ENCODE measurements at regions not wholly inside any gene's neighbourhood (a gene's known extent, or its start where the extent isn't known, plus 50 kb on each side); places are given as distances from the start of the nearest gene placed in this dataset.

GRCh38 chr2:57373530-57373929 is 673.1 kb upstream of the VRK2 start:
- H3K27ac ChIP-seq (ENCODE audit: insufficient read depth, low read depth, low read length), result peak overlapping the region; percentile 81
- CTCF ChIA-PET, result no interaction called here
- peak; percentile 83 for DNase-seq (ENCODE audit: low read depth, low spot score)
- H3K9me1 ChIP-seq (replicated peaks; ENCODE audit: control insufficient read depth, extremely low read depth, insufficient read depth, low read length), result no peaks in the 10 kb centered on the region
- dilution Hi-C loops (cut with MboI; ENCODE audit: extremely low pct_ligation_motif_present, low sequenced_read_pairs) (no loop called here), intact Hi-C loops (cut with micrococcal nuclease) (loop anchor here (1.0 kb wide), 1 partner anchor 193 kb away; no protein-coding TSS in a partner anchor)
- BruUV-seq (replicated peaks), result no TSS peak
- H3K27me3 ChIP-seq (ENCODE audit: control insufficient read depth in 2 of 2, insufficient read depth in 2 of 2, low read length in 2 of 2), result no peaks in the 10 kb centered on the region
- H3K4me2 ChIP-seq (ENCODE audit: insufficient read depth, low read length), result peak overlapping the region; percentile 25
- peak overlapping the region; percentile 33 for H3K9ac ChIP-seq (replicated peaks; ENCODE audit: extremely low read depth, insufficient read depth, low read length)
- peak overlapping the region; percentile 54 for H2AFZ ChIP-seq (ENCODE audit: low read depth, low read length)
- H3K79me2 ChIP-seq (ENCODE audit: control insufficient read depth, insufficient read depth, low read length), result no peaks in the 10 kb centered on the region
- FAIRE-seq, result no peak
- TF ChIP-seq POLR2AphosphoS5 (IDR thresholded peaks at IDR 0.05; ENCODE audit: insufficient read depth, low read depth, low read length) (peak; percentile 35), GATA2 (IDR thresholded peaks at IDR 0.05; ENCODE audit: insufficient read depth, insufficient read length, low read depth, low read length) (peak; percentile 60), MYC (IDR thresholded peaks at IDR 0.05; ENCODE audit: low read depth, low read length) (no peak), POLR2A (IDR thresholded peaks at IDR 0.05; ENCODE audit: low read depth, low read length) (no peak), JUN (IDR thresholded peaks at IDR 0.05; ENCODE audit: borderline replicate concordance, insufficient read depth, insufficient read length, low read depth) (peak; percentile 89), FOS (IDR thresholded peaks at IDR 0.05; ENCODE audit: borderline replicate concordance, insufficient read depth, low read length) (peak; percentile 91), EZH2 (IDR thresholded peaks at IDR 0.05; ENCODE audit: borderline replicate concordance, low read depth, low read length, severe bottlenecking) (no peak)
- TF ChIP-seq, protein P1, sequence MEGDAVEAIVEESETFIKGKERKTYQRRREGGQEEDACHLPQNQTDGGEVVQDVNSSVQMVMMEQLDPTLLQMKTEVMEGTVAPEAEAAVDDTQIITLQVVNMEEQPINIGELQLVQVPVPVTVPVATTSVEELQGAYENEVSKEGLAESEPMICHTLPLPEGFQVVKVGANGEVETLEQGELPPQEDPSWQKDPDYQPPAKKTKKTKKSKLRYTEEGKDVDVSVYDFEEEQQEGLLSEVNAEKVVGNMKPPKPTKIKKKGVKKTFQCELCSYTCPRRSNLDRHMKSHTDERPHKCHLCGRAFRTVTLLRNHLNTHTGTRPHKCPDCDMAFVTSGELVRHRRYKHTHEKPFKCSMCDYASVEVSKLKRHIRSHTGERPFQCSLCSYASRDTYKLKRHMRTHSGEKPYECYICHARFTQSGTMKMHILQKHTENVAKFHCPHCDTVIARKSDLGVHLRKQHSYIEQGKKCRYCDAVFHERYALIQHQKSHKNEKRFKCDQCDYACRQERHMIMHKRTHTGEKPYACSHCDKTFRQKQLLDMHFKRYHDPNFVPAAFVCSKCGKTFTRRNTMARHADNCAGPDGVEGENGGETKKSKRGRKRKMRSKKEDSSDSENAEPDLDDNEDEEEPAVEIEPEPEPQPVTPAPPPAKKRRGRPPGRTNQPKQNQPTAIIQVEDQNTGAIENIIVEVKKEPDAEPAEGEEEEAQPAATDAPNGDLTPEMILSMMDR (IDR thresholded peaks at IDR 0.05; ENCODE audit: extremely low read depth in 1 of 2, insufficient read depth in 1 of 2, low read depth in 1 of 2, low read length in 2 of 2), result no peak
- TF ChIP-seq, protein P2, sequence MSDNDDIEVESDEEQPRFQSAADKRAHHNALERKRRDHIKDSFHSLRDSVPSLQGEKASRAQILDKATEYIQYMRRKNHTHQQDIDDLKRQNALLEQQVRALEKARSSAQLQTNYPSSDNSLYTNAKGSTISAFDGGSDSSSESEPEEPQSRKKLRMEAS (IDR thresholded peaks at IDR 0.05; ENCODE audit: insufficient read depth, insufficient read length), result no peak
- POLR2A ChIA-PET, result no interaction called here
- peaks cover 17% of the 10 kb centered on the region for H3K4me1 ChIP-seq (ENCODE audit: control insufficient read depth, extremely low read depth, insufficient read depth, low read length)
- H3K4me3 ChIP-seq (replicated peaks in 1 of 3; ENCODE audit: insufficient read depth in 1 of 3, low read depth in 1 of 3, low read length in 3 of 3), result no peak overlapping the region
- H3K36me3 ChIP-seq (ENCODE audit: control insufficient read depth in 2 of 2, extremely low read depth in 1 of 2, insufficient read depth in 2 of 2, low read length in 2 of 2), result no peaks in the 10 kb centered on the region
- no peaks in the 10 kb centered on the region for H3K9me3 ChIP-seq (replicated peaks; ENCODE audit: control insufficient read depth, insufficient read depth, low read length)
- no peaks in the 10 kb centered on the region for H4K20me1 ChIP-seq (replicated peaks; ENCODE audit: control insufficient read depth, extremely low read depth, insufficient read depth, low read length)

Measured in endothelial cell of umbilical vein (primary cell).